DND-41 (cell line): ENCODE measurements at regions not wholly inside any gene's neighbourhood (a gene's known extent, or its start where the extent isn't known, plus 50 kb on each side); places are given as distances from the start of the nearest gene placed in this dataset.

ENCODE experiments used
- EZH2 ChIP-seq: IDR thresholded peaks from 3 replicates; pipeline ENCODE4 v1.6.1; 2012; ENCODE audit warnings: borderline replicate concordance, low read depth, mild to moderate bottlenecking, moderate library complexity, low read length, inconsistent platforms; ENCODE audit not compliant: severe bottlenecking
- TF ChIP-seq, protein P1 (sequence below): IDR thresholded peaks from 2 replicates; pipeline ENCODE4 v1.5.1; 2012; ENCODE audit warnings: borderline replicate concordance, low read length, moderate library complexity, mild to moderate bottlenecking; ENCODE audit not compliant: poor library complexity, severe bottlenecking; ENCODE audit errors: extremely low read depth

GRCh38 chr6:113632220-113632864 lies 224.8 kb upstream of the MARCKS start:
- TF ChIP-seq, protein P1, sequence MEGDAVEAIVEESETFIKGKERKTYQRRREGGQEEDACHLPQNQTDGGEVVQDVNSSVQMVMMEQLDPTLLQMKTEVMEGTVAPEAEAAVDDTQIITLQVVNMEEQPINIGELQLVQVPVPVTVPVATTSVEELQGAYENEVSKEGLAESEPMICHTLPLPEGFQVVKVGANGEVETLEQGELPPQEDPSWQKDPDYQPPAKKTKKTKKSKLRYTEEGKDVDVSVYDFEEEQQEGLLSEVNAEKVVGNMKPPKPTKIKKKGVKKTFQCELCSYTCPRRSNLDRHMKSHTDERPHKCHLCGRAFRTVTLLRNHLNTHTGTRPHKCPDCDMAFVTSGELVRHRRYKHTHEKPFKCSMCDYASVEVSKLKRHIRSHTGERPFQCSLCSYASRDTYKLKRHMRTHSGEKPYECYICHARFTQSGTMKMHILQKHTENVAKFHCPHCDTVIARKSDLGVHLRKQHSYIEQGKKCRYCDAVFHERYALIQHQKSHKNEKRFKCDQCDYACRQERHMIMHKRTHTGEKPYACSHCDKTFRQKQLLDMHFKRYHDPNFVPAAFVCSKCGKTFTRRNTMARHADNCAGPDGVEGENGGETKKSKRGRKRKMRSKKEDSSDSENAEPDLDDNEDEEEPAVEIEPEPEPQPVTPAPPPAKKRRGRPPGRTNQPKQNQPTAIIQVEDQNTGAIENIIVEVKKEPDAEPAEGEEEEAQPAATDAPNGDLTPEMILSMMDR, result no peak
- TF ChIP-seq EZH2, result no peak
